ENCODE measurements at regions not wholly inside any gene's neighbourhood (a gene's known extent, or its start where the extent isn't known, plus 50 kb on each side); places are given as distances from the start of the nearest gene placed in this dataset.

DNA sequence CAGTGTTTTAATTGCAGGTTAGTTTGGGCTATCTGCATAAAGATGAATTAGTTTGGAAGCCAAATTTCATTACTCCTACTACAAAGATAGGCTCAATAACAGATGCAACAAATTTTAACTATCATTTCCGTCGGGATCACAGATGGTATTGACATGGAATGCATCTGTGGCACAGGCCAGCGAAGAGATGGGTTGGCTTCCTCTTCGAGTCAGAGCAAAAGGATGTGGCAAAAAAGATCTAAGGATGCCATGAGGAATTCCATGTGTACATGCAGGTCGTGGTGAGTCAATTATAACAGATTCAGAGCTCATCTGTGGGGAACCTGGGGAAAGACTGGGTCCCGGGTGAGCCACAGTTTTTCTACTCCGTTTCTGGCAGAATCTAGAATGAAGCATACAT lies 83.0 kb upstream of the CITED2 start:
- H3K27me3 ChIP-seq (ENCODE audit: low read depth): no peaks in the 10 kb centered on the region
- TF ChIP-seq, protein P1, sequence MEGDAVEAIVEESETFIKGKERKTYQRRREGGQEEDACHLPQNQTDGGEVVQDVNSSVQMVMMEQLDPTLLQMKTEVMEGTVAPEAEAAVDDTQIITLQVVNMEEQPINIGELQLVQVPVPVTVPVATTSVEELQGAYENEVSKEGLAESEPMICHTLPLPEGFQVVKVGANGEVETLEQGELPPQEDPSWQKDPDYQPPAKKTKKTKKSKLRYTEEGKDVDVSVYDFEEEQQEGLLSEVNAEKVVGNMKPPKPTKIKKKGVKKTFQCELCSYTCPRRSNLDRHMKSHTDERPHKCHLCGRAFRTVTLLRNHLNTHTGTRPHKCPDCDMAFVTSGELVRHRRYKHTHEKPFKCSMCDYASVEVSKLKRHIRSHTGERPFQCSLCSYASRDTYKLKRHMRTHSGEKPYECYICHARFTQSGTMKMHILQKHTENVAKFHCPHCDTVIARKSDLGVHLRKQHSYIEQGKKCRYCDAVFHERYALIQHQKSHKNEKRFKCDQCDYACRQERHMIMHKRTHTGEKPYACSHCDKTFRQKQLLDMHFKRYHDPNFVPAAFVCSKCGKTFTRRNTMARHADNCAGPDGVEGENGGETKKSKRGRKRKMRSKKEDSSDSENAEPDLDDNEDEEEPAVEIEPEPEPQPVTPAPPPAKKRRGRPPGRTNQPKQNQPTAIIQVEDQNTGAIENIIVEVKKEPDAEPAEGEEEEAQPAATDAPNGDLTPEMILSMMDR (IDR thresholded peaks at IDR 0.05): no peak
- no peak for DNase-seq
- H3K27ac ChIP-seq: no peak overlapping the region
- H3K4me3 ChIP-seq: no peak overlapping the region
- intact Hi-C loops (cut with DNase I): no loop called here
- no peaks in the 10 kb centered on the region for H3K36me3 ChIP-seq
- H3K9me3 ChIP-seq: no peaks in the 10 kb centered on the region
- no peaks in the 10 kb centered on the region for H3K4me1 ChIP-seq
- ATAC-seq: no peak

- ATAC-seq: no peak
Observed at GRCh38 chr6:139452148-139452876, 77.9 kb upstream of the CITED2 start.

GRCh38 chr6:139449611-139450000 lies 75.2 kb upstream of the CITED2 start:
- DNase-seq (no peak), ATAC-seq (no peak)
- Histone ChIP-seq H3K36me3 (no peaks in the 10 kb centered on the region), H3K27ac (no peak overlapping the region), H3K9me3 (no peaks in the 10 kb centered on the region), H3K4me3 (no peak overlapping the region), H3K4me1 (no peaks in the 10 kb centered on the region), H3K27me3 (ENCODE audit: low read depth) (no peaks in the 10 kb centered on the region)
- intact Hi-C loops (cut with DNase I): no loop called here
- TF ChIP-seq, protein P1 (IDR thresholded peaks at IDR 0.05): no peak

More at GRCh38 chr6:139452148-139452876, 77.9 kb upstream of the CITED2 start:
- DNase-seq: no peak
- no peak overlapping the region for H3K27ac ChIP-seq
- H3K4me3 ChIP-seq: no peak overlapping the region
- TF ChIP-seq, protein P1 (IDR thresholded peaks at IDR 0.05): no peak
- no peaks in the 10 kb centered on the region for H3K36me3 ChIP-seq
- H3K4me1 ChIP-seq: no peaks in the 10 kb centered on the region
- no peaks in the 10 kb centered on the region for H3K9me3 ChIP-seq
- intact Hi-C loops (cut with DNase I): no loop called here
- H3K27me3 ChIP-seq (ENCODE audit: low read depth): no peaks in the 10 kb centered on the region

GRCh38 chr6:139448998-139449610 lies 74.7 kb upstream of the CITED2 start:
- intact Hi-C loops (cut with DNase I): no loop called here
- no peak overlapping the region for H3K27ac ChIP-seq
- DNase-seq: no peak
- H3K27me3 ChIP-seq (ENCODE audit: low read depth): no peaks in the 10 kb centered on the region
- H3K36me3 ChIP-seq: no peaks in the 10 kb centered on the region
- H3K4me3 ChIP-seq: no peak overlapping the region
- H3K4me1 ChIP-seq: no peaks in the 10 kb centered on the region
- no peaks in the 10 kb centered on the region for H3K9me3 ChIP-seq
- TF ChIP-seq, protein P1 (IDR thresholded peaks at IDR 0.05): no peak
- no peak for ATAC-seq

- no peak overlapping the region for H3K4me3 ChIP-seq
- H3K27me3 ChIP-seq (ENCODE audit: low read depth): no peaks in the 10 kb centered on the region
- no peaks in the 10 kb centered on the region for H3K9me3 ChIP-seq
- H3K36me3 ChIP-seq: no peaks in the 10 kb centered on the region
- DNase-seq (no peak), ATAC-seq (no peak)
- intact Hi-C loops (cut with DNase I): no loop called here
- no peak overlapping the region for H3K27ac ChIP-seq
- TF ChIP-seq, protein P1 (IDR thresholded peaks at IDR 0.05): no peak
- no peaks in the 10 kb centered on the region for H3K4me1 ChIP-seq
Observed at GRCh38 chr6:139448051-139448649, 73.7 kb upstream of the CITED2 start.

All from lower lobe of right lung (tissue), 2 donors.